ENCODE measurements at regions not wholly inside any gene's neighbourhood (a gene's known extent, or its start where the extent isn't known, plus 50 kb on each side); places are given as distances from the start of the nearest gene placed in this dataset.

DNA sequence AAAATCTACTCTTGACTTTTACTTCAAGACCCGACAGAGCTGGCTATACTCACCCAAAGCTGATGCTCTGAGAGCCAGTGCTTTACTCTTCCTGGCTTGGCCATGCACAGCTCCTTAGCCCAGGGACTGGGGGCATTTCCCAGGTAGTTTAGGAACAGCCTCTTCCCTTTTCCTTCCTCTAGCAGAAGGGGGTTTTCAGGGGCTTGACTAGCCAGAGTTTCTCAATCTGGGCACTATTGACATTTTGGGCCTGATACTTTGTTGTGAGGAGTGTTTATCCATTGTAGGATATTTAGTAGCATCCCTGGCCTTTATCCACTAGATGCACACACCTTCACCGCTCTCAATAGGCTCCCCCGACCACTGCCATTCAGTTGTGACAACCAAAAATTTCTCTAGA, 50.0 kb upstream of the RFX3 start:
- peaks cover 14% of the 10 kb centered on the region; the same call in 2 of the 3 replicates for H3K9me3 ChIP-seq
- DNase-seq (ENCODE audit: low read depth in 1 of 2, low spot score in 1 of 2) (no peak), FAIRE-seq (no peak), ATAC-seq (no peak)
- ChIA-PET CTCF (no interaction called here), POLR2A (interaction anchor here (0.9 kb wide), 1 partner anchor 50 kb away, joined by 3 read pairs; the partner anchor contains the start of gene RFX3)
- H3K27ac ChIP-seq, result no peak overlapping the region
- TF ChIP-seq SREBF2 (IDR thresholded peaks at IDR 0.05) (no peak), TP53 (CRISPR knock-in tag; IDR thresholded peaks at IDR 0.05) (no peak)
- TF ChIP-seq, protein P1, sequence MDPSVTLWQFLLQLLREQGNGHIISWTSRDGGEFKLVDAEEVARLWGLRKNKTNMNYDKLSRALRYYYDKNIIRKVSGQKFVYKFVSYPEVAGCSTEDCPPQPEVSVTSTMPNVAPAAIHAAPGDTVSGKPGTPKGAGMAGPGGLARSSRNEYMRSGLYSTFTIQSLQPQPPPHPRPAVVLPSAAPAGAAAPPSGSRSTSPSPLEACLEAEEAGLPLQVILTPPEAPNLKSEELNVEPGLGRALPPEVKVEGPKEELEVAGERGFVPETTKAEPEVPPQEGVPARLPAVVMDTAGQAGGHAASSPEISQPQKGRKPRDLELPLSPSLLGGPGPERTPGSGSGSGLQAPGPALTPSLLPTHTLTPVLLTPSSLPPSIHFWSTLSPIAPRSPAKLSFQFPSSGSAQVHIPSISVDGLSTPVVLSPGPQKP (IDR thresholded peaks at IDR 0.05; ENCODE audit: low read depth, low read length), result no peak
- TF ChIP-seq, protein P2, sequence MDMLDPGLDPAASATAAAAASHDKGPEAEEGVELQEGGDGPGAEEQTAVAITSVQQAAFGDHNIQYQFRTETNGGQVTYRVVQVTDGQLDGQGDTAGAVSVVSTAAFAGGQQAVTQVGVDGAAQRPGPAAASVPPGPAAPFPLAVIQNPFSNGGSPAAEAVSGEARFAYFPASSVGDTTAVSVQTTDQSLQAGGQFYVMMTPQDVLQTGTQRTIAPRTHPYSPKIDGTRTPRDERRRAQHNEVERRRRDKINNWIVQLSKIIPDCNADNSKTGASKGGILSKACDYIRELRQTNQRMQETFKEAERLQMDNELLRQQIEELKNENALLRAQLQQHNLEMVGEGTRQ (IDR thresholded peaks at IDR 0.05), result no peak
- no peaks in the 10 kb centered on the region for H3K4me1 ChIP-seq
- no peak overlapping the region for H3K4me2 ChIP-seq
- no peak overlapping the region for H3K4me3 ChIP-seq
- 60% methylated on average over 3 of the region's 3 CpGs for WGBS (ENCODE audit: missing lambda C conversion rate)
